ENCODE measurements at regions not wholly inside any gene's neighbourhood (a gene's known extent, or its start where the extent isn't known, plus 50 kb on each side); places are given as distances from the start of the nearest gene placed in this dataset.

DNA sequence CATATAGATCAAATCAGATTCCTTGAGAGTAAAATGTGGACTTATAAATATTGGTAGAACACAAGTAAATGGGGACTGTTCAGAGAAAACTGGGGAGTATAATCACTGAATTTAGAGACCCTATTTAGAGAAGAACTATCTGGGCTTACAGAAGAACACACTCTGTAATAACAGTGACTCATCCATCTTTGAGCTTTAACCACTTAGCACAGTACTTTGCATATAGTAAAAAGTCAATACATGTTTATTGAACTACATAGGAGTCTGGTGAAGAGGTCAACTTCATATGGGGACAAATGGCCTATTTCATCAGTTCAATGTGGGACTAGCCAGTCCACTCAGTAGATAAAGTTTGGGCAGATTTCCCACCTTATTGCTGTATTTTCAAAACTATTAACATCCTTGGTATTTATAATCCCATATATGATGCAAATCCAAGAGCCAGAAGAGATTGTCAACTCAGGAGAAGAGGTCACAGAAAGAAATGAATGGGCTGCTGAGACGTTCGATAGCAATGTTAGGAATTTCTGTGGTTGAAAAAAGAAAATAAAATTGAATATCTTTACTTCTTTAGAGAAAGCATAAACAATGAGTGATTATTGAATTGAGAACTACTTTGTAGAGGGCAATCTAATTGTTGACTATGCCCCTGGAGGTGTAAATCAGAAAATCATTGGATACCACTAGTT, 119.3 kb upstream of the CACNA2D1 start:
- H3K4me1 Mint-ChIP-seq, result no peaks in the 10 kb centered on the region
- ATAC-seq (ENCODE audit: low read depth), result no peak
- POLR2A ChIA-PET, result no interaction called here

DNA sequence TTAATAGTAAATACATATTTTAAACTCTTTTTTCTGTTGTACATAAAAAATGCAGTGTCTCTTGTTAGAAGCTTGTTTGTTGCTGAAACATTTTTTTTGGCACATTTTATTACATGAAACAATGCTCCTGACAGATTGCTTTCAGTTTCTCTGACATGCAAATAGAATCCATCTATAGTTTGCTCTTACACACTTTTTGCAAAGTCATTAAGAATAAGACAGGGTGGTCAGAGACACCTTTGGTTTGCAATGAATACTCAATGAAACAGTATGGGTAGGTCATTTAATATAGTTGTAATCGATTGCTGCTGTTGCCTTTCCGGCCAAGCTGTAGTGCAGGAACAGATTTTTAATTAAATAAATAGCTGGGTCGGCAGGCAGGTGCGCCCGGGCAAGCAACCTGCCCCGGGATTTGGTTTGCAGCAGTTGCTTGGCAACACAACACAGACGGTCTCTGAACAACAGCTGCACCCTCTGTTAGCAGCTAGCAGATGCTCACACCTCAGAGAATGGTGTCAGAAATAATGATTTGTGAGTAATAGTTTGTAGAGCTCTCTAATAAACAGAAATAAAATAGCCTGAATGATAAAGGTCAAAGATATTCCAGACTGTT, 115.7 kb upstream of the CACNA2D1 start:
- Mint-ChIP-seq H3K36me3 (ENCODE audit: low read depth) (no peaks in the 10 kb centered on the region), H3K4me1 (no peaks in the 10 kb centered on the region), H3K27ac (no peak overlapping the region), H3K27me3 (no peaks in the 10 kb centered on the region), H3K4me3 (no peak overlapping the region), H3K9me3 (peaks cover 8% of the 10 kb centered on the region)
- TF ChIP-seq, protein P1, sequence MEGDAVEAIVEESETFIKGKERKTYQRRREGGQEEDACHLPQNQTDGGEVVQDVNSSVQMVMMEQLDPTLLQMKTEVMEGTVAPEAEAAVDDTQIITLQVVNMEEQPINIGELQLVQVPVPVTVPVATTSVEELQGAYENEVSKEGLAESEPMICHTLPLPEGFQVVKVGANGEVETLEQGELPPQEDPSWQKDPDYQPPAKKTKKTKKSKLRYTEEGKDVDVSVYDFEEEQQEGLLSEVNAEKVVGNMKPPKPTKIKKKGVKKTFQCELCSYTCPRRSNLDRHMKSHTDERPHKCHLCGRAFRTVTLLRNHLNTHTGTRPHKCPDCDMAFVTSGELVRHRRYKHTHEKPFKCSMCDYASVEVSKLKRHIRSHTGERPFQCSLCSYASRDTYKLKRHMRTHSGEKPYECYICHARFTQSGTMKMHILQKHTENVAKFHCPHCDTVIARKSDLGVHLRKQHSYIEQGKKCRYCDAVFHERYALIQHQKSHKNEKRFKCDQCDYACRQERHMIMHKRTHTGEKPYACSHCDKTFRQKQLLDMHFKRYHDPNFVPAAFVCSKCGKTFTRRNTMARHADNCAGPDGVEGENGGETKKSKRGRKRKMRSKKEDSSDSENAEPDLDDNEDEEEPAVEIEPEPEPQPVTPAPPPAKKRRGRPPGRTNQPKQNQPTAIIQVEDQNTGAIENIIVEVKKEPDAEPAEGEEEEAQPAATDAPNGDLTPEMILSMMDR (IDR thresholded peaks at IDR 0.05), result no peak
- ChIA-PET CTCF (no interaction called here), POLR2A (no interaction called here)
- intact Hi-C loops (cut with micrococcal nuclease), result no loop called here
- no peak for DNase-seq
- no peak for ATAC-seq (ENCODE audit: low read depth)

More for the DNA sequence above, 119.3 kb upstream of the CACNA2D1 start:
- Mint-ChIP-seq H3K4me3 (no peak overlapping the region), H3K27me3 (no peaks in the 10 kb centered on the region), H3K27ac (no peak overlapping the region), H3K36me3 (ENCODE audit: low read depth) (no peaks in the 10 kb centered on the region), H3K9me3 (no peaks in the 10 kb centered on the region)
- intact Hi-C loops (cut with micrococcal nuclease), result no loop called here
- CTCF ChIA-PET, result no interaction called here
- no peak for DNase-seq
- TF ChIP-seq, protein P1 (IDR thresholded peaks at IDR 0.05), result no peak

DNA sequence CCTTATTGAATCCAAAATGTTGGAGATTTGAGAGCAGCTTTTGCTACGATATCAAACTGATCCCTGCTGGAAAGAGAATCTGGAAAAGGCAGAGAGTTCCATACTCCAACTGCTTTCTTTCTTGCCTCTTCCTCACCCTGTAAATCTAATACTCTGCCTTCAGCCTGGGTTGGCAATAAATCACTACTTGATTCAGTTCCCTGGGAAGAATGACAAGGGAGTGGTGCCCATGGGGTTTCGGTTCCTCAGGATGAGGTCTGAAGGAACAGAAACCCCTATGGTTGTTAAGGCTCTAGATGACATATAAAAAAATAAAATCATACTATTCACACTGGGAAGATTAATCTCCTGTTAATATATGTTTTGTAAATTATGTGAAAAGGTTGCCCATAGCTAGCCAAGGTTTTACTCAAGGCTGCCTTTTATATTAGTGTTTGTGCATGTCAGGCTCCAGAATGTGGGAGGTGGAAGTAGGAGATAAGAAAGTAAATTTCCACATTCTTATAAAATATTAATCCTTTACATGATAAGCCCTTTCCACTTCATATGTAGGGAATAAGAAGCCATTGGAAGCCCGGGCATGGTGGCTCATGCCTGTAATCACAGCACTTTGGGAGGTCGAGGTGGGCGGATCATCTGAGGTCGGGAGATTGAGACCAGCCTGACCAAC, 106.2 kb upstream of the CACNA2D1 start:
- Mint-ChIP-seq H3K9me3 (peaks cover 5% of the 10 kb centered on the region), H3K4me1 (no peaks in the 10 kb centered on the region), H3K27me3 (no peaks in the 10 kb centered on the region), H3K27ac (no peak overlapping the region), H3K36me3 (ENCODE audit: low read depth) (no peaks in the 10 kb centered on the region), H3K4me3 (no peak overlapping the region)
- ChIA-PET CTCF (no interaction called here), POLR2A (no interaction called here)
- intact Hi-C loops (cut with micrococcal nuclease), result no loop called here
- DNase-seq, result no peak
- no peak for ATAC-seq (ENCODE audit: low read depth)
- TF ChIP-seq, protein P1 (IDR thresholded peaks at IDR 0.05), result no peak

DNA sequence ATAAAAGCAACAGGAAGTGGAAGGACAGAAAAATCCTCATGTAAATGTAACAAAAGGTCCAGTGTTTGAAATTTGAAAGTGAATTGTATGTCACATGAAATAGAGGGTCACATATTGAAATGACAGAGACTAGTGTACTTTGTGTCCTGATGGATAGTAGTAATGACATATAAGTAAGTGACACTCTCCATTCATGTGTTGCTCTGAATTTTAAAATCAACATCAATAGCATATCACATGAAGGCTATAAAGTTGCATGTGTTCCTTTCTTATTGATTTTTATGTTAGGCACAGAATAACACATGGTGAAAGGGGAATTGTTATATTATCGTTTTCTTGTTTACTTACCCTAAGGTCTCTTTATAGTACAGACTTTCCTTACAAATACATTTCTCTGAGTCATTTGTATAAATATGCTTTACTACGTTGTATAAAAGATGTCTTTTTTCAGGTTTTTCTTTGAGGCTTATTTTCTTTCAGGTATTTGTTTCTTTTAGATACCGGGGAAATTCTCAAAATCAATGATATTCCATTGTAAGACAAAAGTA, 104.6 kb upstream of the CACNA2D1 start:
- no peaks in the 10 kb centered on the region for H3K27me3 Mint-ChIP-seq
- ChIA-PET POLR2A (no interaction called here), CTCF (no interaction called here)
- no peak overlapping the region for H3K4me3 Mint-ChIP-seq
- DNase-seq, result no peak
- no peak overlapping the region for H3K27ac Mint-ChIP-seq
- no peak for ATAC-seq (ENCODE audit: low read depth)
- intact Hi-C loops (cut with micrococcal nuclease), result no loop called here
- H3K36me3 Mint-ChIP-seq (ENCODE audit: low read depth), result no peaks in the 10 kb centered on the region
- TF ChIP-seq, protein P1 (IDR thresholded peaks at IDR 0.05), result no peak
- peaks cover 3% of the 10 kb centered on the region for H3K9me3 Mint-ChIP-seq
- no peaks in the 10 kb centered on the region for H3K4me1 Mint-ChIP-seq

DNA sequence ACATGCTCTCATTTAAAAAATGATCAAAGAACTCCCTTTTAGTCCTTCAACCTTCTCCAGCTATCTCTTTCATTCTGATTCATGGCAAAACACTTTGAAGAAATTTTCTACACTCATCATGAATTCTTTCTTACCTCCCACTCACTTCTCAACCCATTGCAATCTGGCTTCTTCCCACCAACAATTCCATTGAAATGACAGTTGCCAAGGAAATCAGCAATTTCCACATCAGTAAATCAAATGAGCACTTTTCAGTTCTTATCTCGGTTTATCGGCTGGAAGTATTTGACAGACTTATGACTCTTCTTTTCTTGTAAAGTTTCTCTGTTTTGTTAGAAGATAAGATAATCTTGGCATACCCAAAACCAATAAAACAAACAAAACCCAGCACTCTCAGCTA, 99.1 kb upstream of the CACNA2D1 start:
- ChIA-PET POLR2A (no interaction called here), CTCF (no interaction called here)
- no peak overlapping the region for H3K4me3 Mint-ChIP-seq
- intact Hi-C loops (cut with micrococcal nuclease), result no loop called here
- H3K27ac Mint-ChIP-seq, result no peak overlapping the region
- ATAC-seq (ENCODE audit: low read depth) (no peak), DNase-seq (no peak)
- H3K4me1 Mint-ChIP-seq, result no peaks in the 10 kb centered on the region
- no peaks in the 10 kb centered on the region for H3K9me3 Mint-ChIP-seq
- TF ChIP-seq, protein P1 (IDR thresholded peaks at IDR 0.05), result no peak
- no peaks in the 10 kb centered on the region for H3K27me3 Mint-ChIP-seq
- H3K36me3 Mint-ChIP-seq (ENCODE audit: low read depth), result no peaks in the 10 kb centered on the region
